K562 (cell line): ENCODE measurements at regions not wholly inside any gene's neighbourhood (a gene's known extent, or its start where the extent isn't known, plus 50 kb on each side); places are given as distances from the start of the nearest gene placed in this dataset.

Experiments
- BACH1 ChIP-seq: fragments of 200-800 bp; sonication (Bioruptor generic); IDR thresholded peaks from 2 replicates; pipeline ENCODE4 v1.6.1; 2016; ENCODE audit warnings: missing genetic modification characterization, missing compliant biosample characterization
- CBX2 ChIP-seq: fragments of 200-600 bp; sonication (generic); IDR thresholded peaks from one replicate; pipeline ENCODE4 v1.6.1; 2012; ENCODE audit warnings: mild to moderate bottlenecking, low read length, inconsistent platforms; ENCODE audit not compliant: insufficient read depth, poor library complexity, severe bottlenecking
- FOS ChIP-seq: IDR thresholded peaks from 3 replicates; pipeline ENCODE4 v1.6.1; 2011; ENCODE audit not compliant: insufficient read length; ENCODE audit errors: extremely low read depth
- HNRNPL ChIP-seq: fragments of 200-400 bp; formaldehyde crosslinking; IDR thresholded peaks from 2 replicates; pipeline ENCODE4 v1.6.1; 2017; ENCODE audit warnings: low read depth, mild to moderate bottlenecking, low read length
- MAZ ChIP-seq, 2 experiments: fragments of 450-650 bp in 1 of 2; sonication (generic) in 1 of 2; formaldehyde crosslinking; IDR thresholded peaks in 1 of 2; conservative IDR thresholded peaks in 1 of 2; 2 replicates each; pipeline versions ENCODE4 v1.4.0 to v1.5.0; 2020; ENCODE audit warnings: mild to moderate bottlenecking in 1 of 2, missing genetic modification reagents in 1 of 2
- MED1 ChIP-seq: sonication (generic); formaldehyde crosslinking; IDR thresholded peaks from 2 replicates; pipeline ENCODE4 v1.8.1; 2023; ENCODE audit warnings: missing genetic modification reagents, borderline replicate concordance
- NR4A1 ChIP-seq, 2 experiments: fragments of 250-450 bp in 1 of 2; fragments of 450-650 bp in 1 of 2; sonication (Bioruptor Pico) in 1 of 2; IDR thresholded peaks; 2 replicates each; pipeline versions ENCODE4 v1.4.0 to v1.6.1; 2016 to 2020; ENCODE audit warnings: mild to moderate bottlenecking in 2 of 2, missing compliant biosample characterization in 1 of 2, missing genetic modification characterization in 1 of 2, moderate library complexity in 1 of 2
- OTX1 ChIP-seq: fragments of 450-650 bp; formaldehyde crosslinking; IDR thresholded peaks from 2 replicates; pipeline ENCODE4 v1.4.0; 2022; ENCODE audit warnings: mild to moderate bottlenecking
- PCBP2 ChIP-seq: fragments of 200-400 bp; formaldehyde crosslinking; IDR thresholded peaks from 2 replicates; pipeline ENCODE4 v1.6.1; 2018; ENCODE audit warnings: low read length, low read depth, mild to moderate bottlenecking, moderate library complexity; ENCODE audit not compliant: poor library complexity, severe bottlenecking
- POLR2G ChIP-seq: fragments of 200-400 bp; formaldehyde crosslinking; IDR thresholded peaks from 2 replicates; pipeline ENCODE4 v1.6.1; 2017; ENCODE audit warnings: low read depth, mild to moderate bottlenecking, antibody characterized with exemption, low read length, moderate library complexity
- RBM14 ChIP-seq: fragments of 200-400 bp; formaldehyde crosslinking; IDR thresholded peaks from 2 replicates; pipeline ENCODE4 v1.6.1; 2018; ENCODE audit warnings: low read depth, mild to moderate bottlenecking, low read length, moderate library complexity, borderline replicate concordance; ENCODE audit not compliant: insufficient read depth
- SMARCA4 ChIP-seq: fragments of 450-650 bp; IDR thresholded peaks from 2 replicates; pipeline ENCODE4 v1.6.1; 2016
- SP2 ChIP-seq: IDR thresholded peaks from 2 replicates; pipeline ENCODE4 v1.6.1; 2011; ENCODE audit warnings: mild to moderate bottlenecking, low read depth, low read length, moderate library complexity; ENCODE audit not compliant: poor library complexity, severe bottlenecking; ENCODE audit errors: extremely low read depth
- SPI1 ChIP-seq: IDR thresholded peaks from 2 replicates; pipeline ENCODE4 v1.6.1; 2011; ENCODE audit warnings: low read depth, low read length, control low read depth, borderline replicate concordance
- YY1 ChIP-seq, 3 experiments: IDR thresholded peaks; 2 replicates each; pipeline ENCODE4 v1.6.1; 2011; ENCODE audit warnings: low read length in 2 of 3, mild to moderate bottlenecking in 2 of 3, moderate library complexity in 2 of 3, borderline replicate concordance in 1 of 3, control low read depth in 1 of 3, low read depth in 1 of 3; ENCODE audit not compliant: insufficient read depth in 3 of 3, insufficient replicate concordance in 2 of 3, control insufficient read depth in 1 of 3, insufficient read length in 1 of 3; ENCODE audit errors: extremely low read depth in 1 of 3
- ZNF589 ChIP-seq: fragments of 200-800 bp; sonication (Bioruptor generic); IDR thresholded peaks from 2 replicates; pipeline ENCODE4 v1.6.1; 2016; ENCODE audit warnings: low read depth, missing genetic modification characterization, missing compliant biosample characterization
- ZNF699 ChIP-seq: fragments of 250-450 bp; sonication (Bioruptor Pico); IDR thresholded peaks from 2 replicates; pipeline ENCODE4 v1.8.0; 2021; ENCODE audit warnings: mild to moderate bottlenecking, moderate library complexity; ENCODE audit not compliant: insufficient replicate concordance
- ZNF76 ChIP-seq: fragments of 250-450 bp; sonication (Bioruptor Pico); IDR thresholded peaks from 2 replicates; pipeline ENCODE4 v1.4.0; 2020; ENCODE audit warnings: mild to moderate bottlenecking, moderate library complexity, borderline replicate concordance
- TF ChIP-seq, protein P1 (sequence below): fragments of 450-650 bp; formaldehyde crosslinking; IDR thresholded peaks from 2 replicates; pipeline ENCODE4 v1.4.0; 2022; ENCODE audit warnings: missing genetic modification characterization
- TF ChIP-seq, protein P2 (sequence below), 2 experiments: IDR thresholded peaks; 2 replicates each; pipeline ENCODE4 v1.6.1; 2011; ENCODE audit warnings: borderline replicate concordance in 1 of 2, control low read depth in 1 of 2, low read depth in 1 of 2, low read length in 1 of 2, mild to moderate bottlenecking in 1 of 2, mixed read lengths in 1 of 2, moderate library complexity in 1 of 2; ENCODE audit not compliant: insufficient read depth in 1 of 2, insufficient read length in 1 of 2, poor library complexity in 1 of 2, severe bottlenecking in 1 of 2; ENCODE audit errors: extremely low read depth in 1 of 2
- TF ChIP-seq, protein P3 (sequence below): IDR thresholded peaks from 2 replicates; pipeline ENCODE4 v1.6.1; 2011; ENCODE audit warnings: borderline replicate concordance, low read depth, mild to moderate bottlenecking, moderate library complexity, low read length; ENCODE audit not compliant: insufficient read depth, poor library complexity, severe bottlenecking

DNA sequence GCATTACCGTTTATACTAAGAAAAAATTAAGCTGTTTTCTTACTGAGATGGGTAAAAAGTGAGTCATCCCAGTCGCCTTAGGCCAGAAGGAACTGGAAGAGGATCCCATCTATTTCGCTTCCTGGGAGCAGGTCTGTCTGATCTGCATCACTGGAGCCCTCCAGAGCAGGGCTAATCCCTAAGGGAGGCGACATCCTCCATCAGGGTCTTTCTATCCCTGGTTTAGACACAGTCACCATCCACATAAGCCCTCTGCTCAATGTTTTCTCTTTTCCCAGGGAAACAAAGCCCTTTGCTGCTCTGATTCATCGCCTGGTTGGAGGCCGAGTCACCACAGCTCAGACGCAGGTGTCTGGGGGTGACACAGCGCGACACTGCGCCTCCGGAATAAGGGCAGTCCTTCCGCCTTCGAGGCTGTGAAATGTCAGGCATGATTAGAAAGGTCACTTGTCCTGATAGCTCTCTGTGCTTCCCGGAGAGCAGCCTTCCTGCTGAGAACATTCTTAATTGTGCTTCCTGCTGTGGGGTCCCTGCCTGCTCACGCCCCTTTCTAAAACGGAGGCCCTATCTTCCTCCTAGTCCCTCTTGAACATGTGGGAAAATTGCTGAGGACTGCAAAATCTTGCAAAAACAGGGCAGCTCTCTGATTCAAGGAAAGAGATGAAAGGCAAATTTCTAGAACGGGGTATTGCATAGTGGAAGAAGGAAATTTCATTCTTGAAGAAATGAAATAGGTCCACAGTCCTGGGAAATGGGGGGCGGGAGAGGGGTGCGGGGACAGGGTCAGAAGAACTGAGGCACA lies 56.3 kb downstream of the MARCHF4 start (continued):
- TF ChIP-seq YY1 (IDR thresholded peaks at IDR 0.05; ENCODE audit: borderline replicate concordance in 1 of 3, control insufficient read depth in 1 of 3, extremely low read depth in 1 of 3, insufficient read depth in 3 of 3, insufficient read length in 1 of 3, insufficient replicate concordance in 2 of 3, low read depth in 1 of 3, low read length in 2 of 3): no peak
- TF ChIP-seq, protein P1, sequence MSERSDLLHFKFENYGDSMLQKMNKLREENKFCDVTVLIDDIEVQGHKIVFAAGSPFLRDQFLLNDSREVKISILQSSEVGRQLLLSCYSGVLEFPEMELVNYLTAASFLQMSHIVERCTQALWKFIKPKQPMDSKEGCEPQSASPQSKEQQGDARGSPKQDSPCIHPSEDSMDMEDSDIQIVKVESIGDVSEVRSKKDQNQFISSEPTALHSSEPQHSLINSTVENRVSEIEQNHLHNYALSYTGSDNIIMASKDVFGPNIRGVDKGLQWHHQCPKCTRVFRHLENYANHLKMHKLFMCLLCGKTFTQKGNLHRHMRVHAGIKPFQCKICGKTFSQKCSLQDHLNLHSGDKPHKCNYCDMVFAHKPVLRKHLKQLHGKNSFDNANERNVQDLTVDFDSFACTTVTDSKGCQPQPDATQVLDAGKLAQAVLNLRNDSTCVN (CRISPR knock-in tag): no peak
- TF ChIP-seq, protein P2, sequence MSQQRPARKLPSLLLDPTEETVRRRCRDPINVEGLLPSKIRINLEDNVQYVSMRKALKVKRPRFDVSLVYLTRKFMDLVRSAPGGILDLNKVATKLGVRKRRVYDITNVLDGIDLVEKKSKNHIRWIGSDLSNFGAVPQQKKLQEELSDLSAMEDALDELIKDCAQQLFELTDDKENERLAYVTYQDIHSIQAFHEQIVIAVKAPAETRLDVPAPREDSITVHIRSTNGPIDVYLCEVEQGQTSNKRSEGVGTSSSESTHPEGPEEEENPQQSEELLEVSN (IDR thresholded peaks at IDR 0.05; ENCODE audit: borderline replicate concordance in 1 of 2, extremely low read depth in 1 of 2, insufficient read depth in 1 of 2, insufficient read length in 1 of 2, low read depth in 1 of 2, low read length in 1 of 2, poor library complexity in 1 of 2, severe bottlenecking in 1 of 2): no peak
- no peak for TF ChIP-seq CBX2
- TF ChIP-seq ZNF76 (CRISPR knock-in tag): no peak
- no peak for TF ChIP-seq NR4A1 (CRISPR knock-in tag; IDR thresholded peaks at IDR 0.05)
- TF ChIP-seq NR4A1 (tag; IDR thresholded peaks at IDR 0.05): no peak
- no peak for TF ChIP-seq SPI1
- no peak for TF ChIP-seq MAZ (CRISPR knock-in tag; conservative IDR thresholded peaks at IDR 0.05 in 1 of 2, IDR thresholded peaks at IDR 0.05 in 1 of 2)
- TF ChIP-seq PCBP2: no peak
- TF ChIP-seq POLR2G: no peak
- TF ChIP-seq ZNF589 (CRISPR knock-in tag): no peak
- TF ChIP-seq MED1: no peak
- TF ChIP-seq SMARCA4: no peak
- TF ChIP-seq OTX1 (CRISPR knock-in tag): no peak
- TF ChIP-seq ZNF699 (CRISPR knock-in tag): no peak
- TF ChIP-seq HNRNPL: no peak
- TF ChIP-seq RBM14: no peak
- no peak for TF ChIP-seq FOS
- TF ChIP-seq SP2: no peak
- TF ChIP-seq BACH1 (tag): no peak
- TF ChIP-seq, protein P3, sequence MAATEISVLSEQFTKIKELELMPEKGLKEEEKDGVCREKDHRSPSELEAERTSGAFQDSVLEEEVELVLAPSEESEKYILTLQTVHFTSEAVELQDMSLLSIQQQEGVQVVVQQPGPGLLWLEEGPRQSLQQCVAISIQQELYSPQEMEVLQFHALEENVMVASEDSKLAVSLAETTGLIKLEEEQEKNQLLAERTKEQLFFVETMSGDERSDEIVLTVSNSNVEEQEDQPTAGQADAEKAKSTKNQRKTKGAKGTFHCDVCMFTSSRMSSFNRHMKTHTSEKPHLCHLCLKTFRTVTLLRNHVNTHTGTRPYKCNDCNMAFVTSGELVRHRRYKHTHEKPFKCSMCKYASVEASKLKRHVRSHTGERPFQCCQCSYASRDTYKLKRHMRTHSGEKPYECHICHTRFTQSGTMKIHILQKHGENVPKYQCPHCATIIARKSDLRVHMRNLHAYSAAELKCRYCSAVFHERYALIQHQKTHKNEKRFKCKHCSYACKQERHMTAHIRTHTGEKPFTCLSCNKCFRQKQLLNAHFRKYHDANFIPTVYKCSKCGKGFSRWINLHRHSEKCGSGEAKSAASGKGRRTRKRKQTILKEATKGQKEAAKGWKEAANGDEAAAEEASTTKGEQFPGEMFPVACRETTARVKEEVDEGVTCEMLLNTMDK: no peak
